WERI-Rb-1 (cell line): ENCODE measurements at regions not wholly inside any gene's neighbourhood (a gene's known extent, or its start where the extent isn't known, plus 50 kb on each side); places are given as distances from the start of the nearest gene placed in this dataset.

Source experiments
- DNase-seq: peaks from one replicate; pipeline ENCODE4 v3.0.0-alpha.2; 2020
- H3K27ac ChIP-seq: fragments of 250-450 bp; sonication (Bioruptor Pico); 2 replicates; pipeline ENCODE4 v1.5.1; 2020; ENCODE audit warnings: mild to moderate bottlenecking, moderate library complexity
- H3K27me3 ChIP-seq: fragments of 250-450 bp; sonication (Bioruptor Pico); 2 replicates; pipeline ENCODE4 v1.5.1; 2021; ENCODE audit warnings: mild to moderate bottlenecking, low read depth, moderate library complexity; ENCODE audit not compliant: insufficient read depth, severe bottlenecking
- H3K36me3 ChIP-seq: fragments of 250-450 bp; sonication (Bioruptor Pico); 2 replicates; pipeline ENCODE4 v1.5.1; 2020; ENCODE audit warnings: mild to moderate bottlenecking, moderate library complexity
- H3K4me3 ChIP-seq: 2 replicates; pipeline ENCODE4 v1.5.1; 2011; ENCODE audit warnings: low read depth, mild to moderate bottlenecking, control low read depth, low read length
- H3K9me3 ChIP-seq: fragments of 250-450 bp; sonication (Bioruptor Pico); 2 replicates; pipeline ENCODE4 v1.5.1; 2021; ENCODE audit warnings: mild to moderate bottlenecking, moderate library complexity; ENCODE audit not compliant: severe bottlenecking
- TF ChIP-seq, protein P1 (sequence below): IDR thresholded peaks from 2 replicates; pipeline ENCODE4 v1.5.1; 2011; ENCODE audit warnings: low read depth, mild to moderate bottlenecking, control low read depth, inconsistent platforms, low read length

DNA sequence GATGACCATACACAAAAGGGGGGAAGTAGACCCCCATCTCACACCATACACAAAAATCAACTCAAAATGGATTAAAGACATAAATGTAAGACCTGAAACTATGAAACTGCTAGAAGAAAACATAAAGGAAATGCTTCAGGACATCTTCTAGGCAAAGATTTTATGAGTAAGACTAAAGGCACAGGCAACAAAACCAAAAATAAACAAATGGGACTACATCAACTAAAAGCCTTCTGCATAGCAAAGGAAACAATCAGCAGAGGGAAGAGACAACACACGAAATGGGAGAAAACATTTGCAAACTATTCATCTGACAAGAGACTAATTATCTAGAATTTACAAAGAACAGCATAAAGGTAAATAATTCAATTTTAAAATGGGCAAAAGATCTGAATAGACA, 152.1 kb downstream of the AXIN2 start:
- H3K9me3 ChIP-seq, result peaks cover 4% of the 10 kb centered on the region
- TF ChIP-seq, protein P1, sequence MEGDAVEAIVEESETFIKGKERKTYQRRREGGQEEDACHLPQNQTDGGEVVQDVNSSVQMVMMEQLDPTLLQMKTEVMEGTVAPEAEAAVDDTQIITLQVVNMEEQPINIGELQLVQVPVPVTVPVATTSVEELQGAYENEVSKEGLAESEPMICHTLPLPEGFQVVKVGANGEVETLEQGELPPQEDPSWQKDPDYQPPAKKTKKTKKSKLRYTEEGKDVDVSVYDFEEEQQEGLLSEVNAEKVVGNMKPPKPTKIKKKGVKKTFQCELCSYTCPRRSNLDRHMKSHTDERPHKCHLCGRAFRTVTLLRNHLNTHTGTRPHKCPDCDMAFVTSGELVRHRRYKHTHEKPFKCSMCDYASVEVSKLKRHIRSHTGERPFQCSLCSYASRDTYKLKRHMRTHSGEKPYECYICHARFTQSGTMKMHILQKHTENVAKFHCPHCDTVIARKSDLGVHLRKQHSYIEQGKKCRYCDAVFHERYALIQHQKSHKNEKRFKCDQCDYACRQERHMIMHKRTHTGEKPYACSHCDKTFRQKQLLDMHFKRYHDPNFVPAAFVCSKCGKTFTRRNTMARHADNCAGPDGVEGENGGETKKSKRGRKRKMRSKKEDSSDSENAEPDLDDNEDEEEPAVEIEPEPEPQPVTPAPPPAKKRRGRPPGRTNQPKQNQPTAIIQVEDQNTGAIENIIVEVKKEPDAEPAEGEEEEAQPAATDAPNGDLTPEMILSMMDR, result no peak
- DNase-seq, result no peak
- no peak overlapping the region for H3K27ac ChIP-seq
- H3K4me3 ChIP-seq, result no peak overlapping the region
- H3K27me3 ChIP-seq, result peaks cover 24% of the 10 kb centered on the region
- no peaks in the 10 kb centered on the region for H3K36me3 ChIP-seq

DNA sequence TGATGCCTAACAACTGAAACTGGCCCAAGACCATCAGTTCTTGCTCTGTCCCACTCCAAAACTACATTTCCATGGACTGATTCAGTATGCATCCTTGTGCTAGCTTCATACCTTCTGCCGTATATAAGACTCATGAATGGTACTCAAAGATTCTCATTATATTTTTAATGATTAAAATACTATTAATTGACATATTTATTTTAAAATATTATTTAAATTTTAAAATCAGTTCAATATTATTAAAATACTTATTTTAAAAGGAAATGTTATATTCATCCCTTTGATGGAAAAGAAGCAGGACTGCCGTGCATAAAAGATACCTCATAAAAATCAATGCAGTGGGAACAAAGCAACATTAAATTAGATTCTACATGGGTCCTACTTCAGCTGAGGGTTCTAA, 153.4 kb downstream of the AXIN2 start:
- H3K27ac ChIP-seq, result no peak overlapping the region
- TF ChIP-seq, protein P1, result no peak
- H3K27me3 ChIP-seq, result peaks cover 20% of the 10 kb centered on the region
- H3K9me3 ChIP-seq, result peaks cover 4% of the 10 kb centered on the region
- H3K36me3 ChIP-seq, result no peaks in the 10 kb centered on the region
- DNase-seq, result no peak
- no peak overlapping the region for H3K4me3 ChIP-seq

DNA sequence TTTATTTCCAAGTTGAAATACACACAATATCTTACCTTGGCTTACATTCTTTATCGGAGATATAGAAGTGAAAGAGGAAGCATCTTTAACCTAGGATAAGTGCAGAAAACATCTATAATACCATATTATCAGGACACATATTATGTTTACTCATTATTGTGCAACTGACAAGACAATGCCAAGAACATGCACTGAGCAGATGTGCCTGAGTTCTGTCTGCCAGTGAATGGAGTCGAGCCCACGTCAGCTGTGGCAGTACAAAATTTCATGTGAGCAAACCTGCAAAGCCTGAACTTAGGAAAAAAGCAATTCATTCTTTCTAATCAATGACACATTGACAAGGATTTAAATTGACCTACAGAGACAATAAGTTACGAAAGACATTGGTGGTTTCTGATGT, 154.4 kb downstream of the AXIN2 start:
- DNase-seq, result no peak
- TF ChIP-seq, protein P1, result no peak
- Histone ChIP-seq H3K9me3 (peaks cover 4% of the 10 kb centered on the region), H3K27ac (no peak overlapping the region), H3K4me3 (no peak overlapping the region), H3K27me3 (peaks cover 23% of the 10 kb centered on the region), H3K36me3 (no peaks in the 10 kb centered on the region)

DNA sequence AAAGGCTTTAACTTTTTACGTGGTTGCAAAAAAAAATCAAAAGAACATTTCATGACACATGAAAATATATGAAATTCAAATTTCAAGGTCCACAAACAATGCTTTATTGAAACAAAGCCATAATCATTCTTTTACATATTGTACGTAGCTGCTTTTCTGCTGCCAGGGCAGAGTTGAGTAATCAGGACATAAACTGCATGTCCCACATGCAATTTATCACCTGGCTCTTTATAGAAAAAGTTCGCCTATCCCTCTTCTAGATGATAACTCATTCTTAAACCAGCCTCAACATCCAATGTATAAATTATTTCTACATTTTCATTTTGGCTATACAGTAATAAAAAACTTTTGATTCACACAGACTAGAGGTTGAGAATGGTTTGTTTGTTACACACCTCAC, 154.9 kb downstream of the AXIN2 start:
- H3K9me3 ChIP-seq, result peaks cover under 1% of the 10 kb centered on the region

DNA sequence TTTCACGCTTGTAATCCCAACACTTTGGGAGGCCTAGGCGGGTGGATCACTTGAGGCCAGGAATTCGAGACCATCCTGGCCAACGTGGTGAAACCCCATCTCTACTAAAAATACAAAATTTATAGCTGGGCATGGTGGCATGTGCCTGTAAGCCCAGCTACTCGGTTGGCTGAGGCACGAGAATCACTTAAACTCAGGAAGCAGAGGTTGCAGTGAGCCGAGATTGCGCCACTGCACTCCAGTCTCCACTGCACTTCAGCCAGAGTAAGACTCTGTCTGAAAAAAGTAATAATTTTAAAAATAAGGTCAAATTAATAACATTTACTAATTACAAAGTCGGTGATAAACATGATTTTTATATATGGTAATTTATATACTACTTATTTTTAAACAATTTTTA, 155.9 kb downstream of the AXIN2 start:
- Histone ChIP-seq H3K27ac (no peak overlapping the region), H3K4me3 (no peak overlapping the region), H3K27me3 (peaks cover 33% of the 10 kb centered on the region), H3K9me3 (no peaks in the 10 kb centered on the region), H3K36me3 (no peaks in the 10 kb centered on the region)
- no peak for DNase-seq
- TF ChIP-seq, protein P1, result no peak

More for the DNA sequence above, 154.9 kb downstream of the AXIN2 start:
- no peak overlapping the region for H3K4me3 ChIP-seq
- H3K36me3 ChIP-seq, result no peaks in the 10 kb centered on the region
- DNase-seq, result no peak
- H3K27me3 ChIP-seq, result peaks cover 23% of the 10 kb centered on the region
- TF ChIP-seq, protein P1, result no peak
- no peak overlapping the region for H3K27ac ChIP-seq

DNA sequence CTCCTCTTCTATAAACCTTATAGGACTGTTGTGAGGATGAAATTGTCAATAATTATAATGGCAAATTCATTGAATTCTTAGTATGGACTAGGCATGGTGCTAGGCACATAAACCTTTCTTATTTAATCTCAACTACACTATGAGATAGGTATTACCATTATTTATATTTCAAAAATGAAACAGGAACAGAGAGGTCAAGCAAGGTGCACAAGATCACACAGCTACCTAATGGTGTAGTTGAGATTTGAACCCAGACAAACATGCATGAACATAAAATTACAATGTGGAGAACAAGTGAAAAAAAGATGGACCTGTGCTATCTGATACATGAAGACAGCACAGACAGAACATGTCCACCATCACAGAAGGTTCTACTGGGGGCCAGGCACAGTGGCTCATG, 156.7 kb downstream of the AXIN2 start:
- peaks cover 38% of the 10 kb centered on the region for H3K27me3 ChIP-seq
- no peaks in the 10 kb centered on the region for H3K36me3 ChIP-seq
- DNase-seq, result no peak
- H3K9me3 ChIP-seq, result no peaks in the 10 kb centered on the region
- no peak overlapping the region for H3K27ac ChIP-seq
- no peak overlapping the region for H3K4me3 ChIP-seq
- TF ChIP-seq, protein P1, result no peak
